ENCODE measurements at regions not wholly inside any gene's neighbourhood (a gene's known extent, or its start where the extent isn't known, plus 50 kb on each side); places are given as distances from the start of the nearest gene placed in this dataset.

- H3K4me1 ChIP-seq (ENCODE audit: insufficient read depth), result no peaks in the 10 kb centered on the region
- H3F3A ChIP-seq (replicated peaks; ENCODE audit: low read depth), result no peaks in the 10 kb centered on the region
- no peak overlapping the region for H3K4me2 ChIP-seq
- Mint-ChIP-seq H3K36me3 (ENCODE audit: low read depth) (no peaks in the 10 kb centered on the region), H3K27me3 (ENCODE audit: insufficient read depth, low read depth, poor library complexity) (peaks cover 23% of the 10 kb centered on the region), H3K4me3 (no peak overlapping the region), H3K27ac (no peak overlapping the region), H3K4me1 (peaks cover 2% of the 10 kb centered on the region; the same call in 1 of the 3 replicates), H3K9me3 (no peaks in the 10 kb centered on the region)
- no peak overlapping the region for H3K27ac ChIP-seq (ENCODE audit: low read depth)
- H3K36me3 ChIP-seq (ENCODE audit: insufficient read depth), result no peaks in the 10 kb centered on the region
- DNase-seq (ENCODE audit: low spot score) (no peak), ATAC-seq (no peak)
- H3K4me3 ChIP-seq, result no peak overlapping the region
- H3K27me3 ChIP-seq (ENCODE audit: insufficient read depth), result no peaks in the 10 kb centered on the region
- no peaks in the 10 kb centered on the region for H4K20me1 ChIP-seq (replicated peaks; ENCODE audit: insufficient read depth)
- no peak overlapping the region for H2AFZ ChIP-seq
- no peaks in the 10 kb centered on the region for H3K9me2 ChIP-seq (ENCODE audit: insufficient read depth)
- TF ChIP-seq STAT1 (IDR thresholded peaks at IDR 0.05; ENCODE audit: unreplicated experiment) (no peak), ZNF331 (CRISPR knock-in tag; IDR thresholded peaks at IDR 0.05; ENCODE audit: low read depth) (no peak), EZH2 (IDR thresholded peaks at IDR 0.05; ENCODE audit: low read depth, unreplicated experiment) (no peak), EZH2phosphoT487 (IDR thresholded peaks at IDR 0.05; ENCODE audit: unreplicated experiment) (no peak), CTCF (conservative IDR thresholded peaks at IDR 0.05; ENCODE audit: low read depth in 2 of 2) (no peak), CREB1 (CRISPR knock-in tag; IDR thresholded peaks at IDR 0.05; ENCODE audit: low read depth) (no peak), ZNF114 (CRISPR knock-in tag; IDR thresholded peaks at IDR 0.05) (no peak), REST (IDR thresholded peaks at IDR 0.05; ENCODE audit: unreplicated experiment) (no peak), NANOG (IDR thresholded peaks at IDR 0.05; ENCODE audit: borderline replicate concordance) (no peak), POLR2AphosphoS5 (IDR thresholded peaks at IDR 0.05; ENCODE audit: low read depth) (no peak), JUNB (IDR thresholded peaks at IDR 0.05; ENCODE audit: unreplicated experiment) (no peak), ZNF462 (CRISPR knock-in tag; IDR thresholded peaks at IDR 0.05) (no peak)
- TF ChIP-seq, protein P1, sequence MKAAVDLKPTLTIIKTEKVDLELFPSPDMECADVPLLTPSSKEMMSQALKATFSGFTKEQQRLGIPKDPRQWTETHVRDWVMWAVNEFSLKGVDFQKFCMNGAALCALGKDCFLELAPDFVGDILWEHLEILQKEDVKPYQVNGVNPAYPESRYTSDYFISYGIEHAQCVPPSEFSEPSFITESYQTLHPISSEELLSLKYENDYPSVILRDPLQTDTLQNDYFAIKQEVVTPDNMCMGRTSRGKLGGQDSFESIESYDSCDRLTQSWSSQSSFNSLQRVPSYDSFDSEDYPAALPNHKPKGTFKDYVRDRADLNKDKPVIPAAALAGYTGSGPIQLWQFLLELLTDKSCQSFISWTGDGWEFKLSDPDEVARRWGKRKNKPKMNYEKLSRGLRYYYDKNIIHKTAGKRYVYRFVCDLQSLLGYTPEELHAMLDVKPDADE (IDR thresholded peaks at IDR 0.05), result no peak
- no peaks in the 10 kb centered on the region for H3K79me2 ChIP-seq (replicated peaks; ENCODE audit: insufficient read depth)
Measured at GRCh38 chr7:156172638-156173037, 360.4 kb upstream of the SHH start.

Measured in GM23338 (cell line).